ENCODE measurements at regions not wholly inside any gene's neighbourhood (a gene's known extent, or its start where the extent isn't known, plus 50 kb on each side); places are given as distances from the start of the nearest gene placed in this dataset.

GRCh38 chr1:187241971-187242370 lies 413.2 kb downstream of the PLA2G4A start:
- Histone ChIP-seq H3K4me1 (ENCODE audit: control insufficient read depth in 2 of 2, insufficient read depth in 2 of 2, low read length in 1 of 2) (no peaks in the 10 kb centered on the region), H3K27ac (ENCODE audit: low read depth in 2 of 2, low read length in 1 of 2) (no peak overlapping the region), H3K27me3 (ENCODE audit: control insufficient read depth in 1 of 2, insufficient read depth in 2 of 2, low read length in 2 of 2) (no peaks in the 10 kb centered on the region), H3K36me3 (ENCODE audit: control insufficient read depth in 2 of 2, insufficient read depth in 2 of 2, low read length in 1 of 2) (no peaks in the 10 kb centered on the region), H3K4me3 (ENCODE audit: low read depth in 1 of 2, low read length in 2 of 2) (no peak overlapping the region), H3K9me3 (ENCODE audit: control insufficient read depth in 2 of 2, insufficient read depth in 1 of 2, low read depth in 1 of 2, low read length in 1 of 2) (peaks cover 0 to 2% of the 10 kb centered on the region in 2 donors)

- 39 to 41% methylated on average over 4 of the region's 4 CpGs for WGBS, 2 donors
- no peaks in the 10 kb centered on the region for H3K36me3 ChIP-seq (ENCODE audit: control insufficient read depth in 2 of 2, insufficient read depth in 2 of 2, low read length in 1 of 2)
- no peaks in the 10 kb centered on the region for H3K4me1 ChIP-seq (ENCODE audit: control insufficient read depth in 2 of 2, insufficient read depth in 2 of 2, low read length in 1 of 2)
- H3K27ac ChIP-seq (ENCODE audit: low read depth in 2 of 2, low read length in 1 of 2) = no peak overlapping the region
- H3K27me3 ChIP-seq (ENCODE audit: control insufficient read depth in 1 of 2, insufficient read depth in 2 of 2, low read length in 2 of 2) = no peaks in the 10 kb centered on the region
- no peak overlapping the region for H3K4me3 ChIP-seq (ENCODE audit: low read depth in 1 of 2, low read length in 2 of 2)
- H3K9me3 ChIP-seq (ENCODE audit: control insufficient read depth in 2 of 2, insufficient read depth in 1 of 2, low read depth in 1 of 2, low read length in 1 of 2) = peaks cover 0 to 2% of the 10 kb centered on the region in 2 donors
Observed at GRCh38 chr1:187244623-187245022, 415.9 kb downstream of the PLA2G4A start.

- Histone ChIP-seq H3K4me3 (ENCODE audit: low read depth in 1 of 2, low read length in 2 of 2) (no peak overlapping the region), H3K27me3 (ENCODE audit: control insufficient read depth in 1 of 2, insufficient read depth in 2 of 2, low read length in 2 of 2) (no peaks in the 10 kb centered on the region), H3K36me3 (ENCODE audit: control insufficient read depth in 2 of 2, insufficient read depth in 2 of 2, low read length in 1 of 2) (no peaks in the 10 kb centered on the region), H3K9me3 (ENCODE audit: control insufficient read depth in 2 of 2, insufficient read depth in 1 of 2, low read depth in 1 of 2, low read length in 1 of 2) (peaks cover 0 to 2% of the 10 kb centered on the region in 2 donors), H3K27ac (ENCODE audit: low read depth in 2 of 2, low read length in 1 of 2) (no peak overlapping the region), H3K4me1 (ENCODE audit: control insufficient read depth in 2 of 2, insufficient read depth in 2 of 2, low read length in 1 of 2) (no peaks in the 10 kb centered on the region)
- 51 to 67% methylated on average over 1 of the region's 1 CpG for WGBS, 2 donors
Observed at GRCh38 chr1:187245201-187245600, 416.5 kb downstream of the PLA2G4A start.

GRCh38 chr1:187249196-187249595 lies 420.4 kb downstream of the PLA2G4A start:
- Histone ChIP-seq H3K4me1 (ENCODE audit: control insufficient read depth in 2 of 2, insufficient read depth in 2 of 2, low read length in 1 of 2) (no peaks in the 10 kb centered on the region), H3K36me3 (ENCODE audit: control insufficient read depth in 2 of 2, insufficient read depth in 2 of 2, low read length in 1 of 2) (no peaks in the 10 kb centered on the region), H3K4me3 (ENCODE audit: low read depth in 1 of 2, low read length in 2 of 2) (no peak overlapping the region), H3K27me3 (ENCODE audit: control insufficient read depth in 1 of 2, insufficient read depth in 2 of 2, low read length in 2 of 2) (no peaks in the 10 kb centered on the region), H3K27ac (ENCODE audit: low read depth in 2 of 2, low read length in 1 of 2) (no peak overlapping the region), H3K9me3 (ENCODE audit: control insufficient read depth in 2 of 2, insufficient read depth in 1 of 2, low read depth in 1 of 2, low read length in 1 of 2) (peaks cover 0 to 2% of the 10 kb centered on the region in 2 donors)
- 73 to 89% methylated on average over 1 of the region's 1 CpG for WGBS, 2 donors

GRCh38 chr1:187252923-187253322 lies 424.2 kb downstream of the PLA2G4A start:
- Histone ChIP-seq H3K4me1 (ENCODE audit: control insufficient read depth in 2 of 2, insufficient read depth in 2 of 2, low read length in 1 of 2) (no peaks in the 10 kb centered on the region), H3K4me3 (ENCODE audit: low read depth in 1 of 2, low read length in 2 of 2) (no peak overlapping the region), H3K27ac (ENCODE audit: low read depth in 2 of 2, low read length in 1 of 2) (no peak overlapping the region), H3K36me3 (ENCODE audit: control insufficient read depth in 2 of 2, insufficient read depth in 2 of 2, low read length in 1 of 2) (no peaks in the 10 kb centered on the region), H3K27me3 (ENCODE audit: control insufficient read depth in 1 of 2, insufficient read depth in 2 of 2, low read length in 2 of 2) (no peaks in the 10 kb centered on the region), H3K9me3 (ENCODE audit: control insufficient read depth in 2 of 2, insufficient read depth in 1 of 2, low read depth in 1 of 2, low read length in 1 of 2) (no peaks in the 10 kb centered on the region)
- 92 to 94% methylated on average over 1 of the region's 1 CpG for WGBS, 2 donors

- Histone ChIP-seq H3K9me3 (ENCODE audit: control insufficient read depth in 2 of 2, insufficient read depth in 1 of 2, low read depth in 1 of 2, low read length in 1 of 2) (no peaks in the 10 kb centered on the region), H3K4me3 (ENCODE audit: low read depth in 1 of 2, low read length in 2 of 2) (no peak overlapping the region), H3K36me3 (ENCODE audit: control insufficient read depth in 2 of 2, insufficient read depth in 2 of 2, low read length in 1 of 2) (no peaks in the 10 kb centered on the region), H3K4me1 (ENCODE audit: control insufficient read depth in 2 of 2, insufficient read depth in 2 of 2, low read length in 1 of 2) (no peaks in the 10 kb centered on the region), H3K27me3 (ENCODE audit: control insufficient read depth in 1 of 2, insufficient read depth in 2 of 2, low read length in 2 of 2) (no peaks in the 10 kb centered on the region), H3K27ac (ENCODE audit: low read depth in 2 of 2, low read length in 1 of 2) (no peak overlapping the region)
- WGBS, 2 donors = 77 to 87% methylated on average over 3 of the region's 3 CpGs
Observed at GRCh38 chr1:187257476-187257875, 428.7 kb downstream of the PLA2G4A start.

GRCh38 chr1:187261637-187262036 lies 432.9 kb downstream of the PLA2G4A start:
- H3K4me3 ChIP-seq (ENCODE audit: low read depth in 1 of 2, low read length in 2 of 2) = no peak overlapping the region
- no peaks in the 10 kb centered on the region for H3K4me1 ChIP-seq (ENCODE audit: control insufficient read depth in 2 of 2, insufficient read depth in 2 of 2, low read length in 1 of 2)
- H3K27me3 ChIP-seq (ENCODE audit: control insufficient read depth in 1 of 2, insufficient read depth in 2 of 2, low read length in 2 of 2) = no peaks in the 10 kb centered on the region
- H3K36me3 ChIP-seq (ENCODE audit: control insufficient read depth in 2 of 2, insufficient read depth in 2 of 2, low read length in 1 of 2) = no peaks in the 10 kb centered on the region
- H3K9me3 ChIP-seq (ENCODE audit: control insufficient read depth in 2 of 2, insufficient read depth in 1 of 2, low read depth in 1 of 2, low read length in 1 of 2) = no peaks in the 10 kb centered on the region
- 24 to 37% methylated on average over 3 of the region's 3 CpGs for WGBS, 2 donors
- no peak overlapping the region for H3K27ac ChIP-seq (ENCODE audit: low read depth in 2 of 2, low read length in 1 of 2)

GRCh38 chr1:187262731-187263130 lies 434.0 kb downstream of the PLA2G4A start:
- Histone ChIP-seq H3K9me3 (ENCODE audit: control insufficient read depth in 2 of 2, insufficient read depth in 1 of 2, low read depth in 1 of 2, low read length in 1 of 2) (no peaks in the 10 kb centered on the region), H3K27ac (ENCODE audit: low read depth in 2 of 2, low read length in 1 of 2) (no peak overlapping the region), H3K36me3 (ENCODE audit: control insufficient read depth in 2 of 2, insufficient read depth in 2 of 2, low read length in 1 of 2) (no peaks in the 10 kb centered on the region), H3K27me3 (ENCODE audit: control insufficient read depth in 1 of 2, insufficient read depth in 2 of 2, low read length in 2 of 2) (no peaks in the 10 kb centered on the region), H3K4me1 (ENCODE audit: control insufficient read depth in 2 of 2, insufficient read depth in 2 of 2, low read length in 1 of 2) (no peaks in the 10 kb centered on the region), H3K4me3 (ENCODE audit: low read depth in 1 of 2, low read length in 2 of 2) (no peak overlapping the region)
- 35 to 41% methylated on average over 2 of the region's 2 CpGs for WGBS, 2 donors

- Histone ChIP-seq H3K27me3 (ENCODE audit: control insufficient read depth in 1 of 2, insufficient read depth in 2 of 2, low read length in 2 of 2) (no peaks in the 10 kb centered on the region), H3K9me3 (ENCODE audit: control insufficient read depth in 2 of 2, insufficient read depth in 1 of 2, low read depth in 1 of 2, low read length in 1 of 2) (no peaks in the 10 kb centered on the region), H3K27ac (ENCODE audit: low read depth in 2 of 2, low read length in 1 of 2) (no peak overlapping the region), H3K36me3 (ENCODE audit: control insufficient read depth in 2 of 2, insufficient read depth in 2 of 2, low read length in 1 of 2) (no peaks in the 10 kb centered on the region), H3K4me1 (ENCODE audit: control insufficient read depth in 2 of 2, insufficient read depth in 2 of 2, low read length in 1 of 2) (no peaks in the 10 kb centered on the region), H3K4me3 (ENCODE audit: low read depth in 1 of 2, low read length in 2 of 2) (no peak overlapping the region)
- WGBS, 2 donors = 46 to 49% methylated on average over 4 of the region's 4 CpGs
Observed at GRCh38 chr1:187264995-187265602, 436.4 kb downstream of the PLA2G4A start.

GRCh38 chr1:187266051-187266450 lies 437.3 kb downstream of the PLA2G4A start:
- 60 to 69% methylated on average over 4 of the region's 4 CpGs for WGBS, 2 donors
- no peaks in the 10 kb centered on the region for H3K36me3 ChIP-seq (ENCODE audit: control insufficient read depth in 2 of 2, insufficient read depth in 2 of 2, low read length in 1 of 2)
- no peaks in the 10 kb centered on the region for H3K4me1 ChIP-seq (ENCODE audit: control insufficient read depth in 2 of 2, insufficient read depth in 2 of 2, low read length in 1 of 2)
- H3K4me3 ChIP-seq (ENCODE audit: low read depth in 1 of 2, low read length in 2 of 2) = no peak overlapping the region
- H3K27ac ChIP-seq (ENCODE audit: low read depth in 2 of 2, low read length in 1 of 2) = no peak overlapping the region
- H3K27me3 ChIP-seq (ENCODE audit: control insufficient read depth in 1 of 2, insufficient read depth in 2 of 2, low read length in 2 of 2) = no peaks in the 10 kb centered on the region
- H3K9me3 ChIP-seq (ENCODE audit: control insufficient read depth in 2 of 2, insufficient read depth in 1 of 2, low read depth in 1 of 2, low read length in 1 of 2) = no peaks in the 10 kb centered on the region
